ENCODE measurements at regions not wholly inside any gene's neighbourhood (a gene's known extent, or its start where the extent isn't known, plus 50 kb on each side); places are given as distances from the start of the nearest gene placed in this dataset.
A peak's percentile ranks its signal among the peaks of the same experiment; 100 is the strongest.

GRCh38 chr6:97717086-97717485, 434.1 kb upstream of the MMS22L start:
- H4K20me1 ChIP-seq (ENCODE audit: insufficient read depth, low read length) = no peaks in the 10 kb centered on the region
- no peaks in the 10 kb centered on the region for H3K36me3 ChIP-seq (replicated peaks; ENCODE audit: insufficient read depth, low read length)
- no peak overlapping the region for H3K9ac ChIP-seq (ENCODE audit: low read length)
- no peaks in the 10 kb centered on the region for H3K27me3 ChIP-seq (replicated peaks; ENCODE audit: insufficient read depth, low read length)
- no peak overlapping the region for H2AFZ ChIP-seq (ENCODE audit: low read length)
- no peak for DNase-seq
- no peaks in the 10 kb centered on the region for H3K79me2 ChIP-seq (ENCODE audit: low read length)
- no peak overlapping the region for H3K4me3 ChIP-seq (ENCODE audit: low read length)
- no peak overlapping the region for H3K4me2 ChIP-seq (ENCODE audit: low read depth, low read length)
- H3F3A ChIP-seq (ENCODE audit: insufficient read depth, low read length) = no peaks in the 10 kb centered on the region
- TF ChIP-seq EZH2phosphoT487 (IDR thresholded peaks at IDR 0.05; ENCODE audit: low read length) (no peak), CTCF (IDR thresholded peaks at IDR 0.05; ENCODE audit: low read length) (no peak), EZH2 (optimal IDR thresholded peaks at IDR 0.05; ENCODE audit: low read depth, low read length) (no peak)
- H3K9me2 ChIP-seq (replicated peaks; ENCODE audit: insufficient read depth, low read length) = no peaks in the 10 kb centered on the region
- no peak overlapping the region for H3K27ac ChIP-seq (ENCODE audit: low read length)
- H3K4me1 ChIP-seq (ENCODE audit: low read length) = no peaks in the 10 kb centered on the region
- no peaks in the 10 kb centered on the region for H3K9me3 ChIP-seq (replicated peaks; ENCODE audit: insufficient read depth, low read length)

GRCh38 chr6:97726378-97726777, 443.4 kb upstream of the MMS22L start:
- no peak for TF ChIP-seq EZH2phosphoT487 (IDR thresholded peaks at IDR 0.05; ENCODE audit: low read length)
- TF ChIP-seq EZH2 (optimal IDR thresholded peaks at IDR 0.05; ENCODE audit: low read depth, low read length) = no peak
- peak; percentile 16; the same call in 1 of the 2 replicates for TF ChIP-seq CTCF (IDR thresholded peaks at IDR 0.05; ENCODE audit: low read length)
- Histone ChIP-seq H3K9me3 (replicated peaks; ENCODE audit: insufficient read depth, low read length) (no peaks in the 10 kb centered on the region), H3K27ac (ENCODE audit: low read length) (no peak overlapping the region), H3K36me3 (replicated peaks; ENCODE audit: insufficient read depth, low read length) (no peaks in the 10 kb centered on the region), H3K27me3 (replicated peaks; ENCODE audit: insufficient read depth, low read length) (no peaks in the 10 kb centered on the region), H3K9ac (ENCODE audit: low read length) (no peak overlapping the region), H3K4me1 (ENCODE audit: low read length) (no peaks in the 10 kb centered on the region), H3K79me2 (ENCODE audit: low read length) (no peaks in the 10 kb centered on the region), H4K20me1 (ENCODE audit: insufficient read depth, low read length) (no peaks in the 10 kb centered on the region), H3F3A (ENCODE audit: insufficient read depth, low read length) (no peaks in the 10 kb centered on the region), H3K4me2 (ENCODE audit: low read depth, low read length) (no peak overlapping the region), H2AFZ (ENCODE audit: low read length) (no peak overlapping the region), H3K4me3 (ENCODE audit: low read length) (no peak overlapping the region), H3K9me2 (replicated peaks; ENCODE audit: insufficient read depth, low read length) (no peaks in the 10 kb centered on the region)
- no peak for DNase-seq

GRCh38 chr6:97732045-97732444, 449.0 kb upstream of the MMS22L start:
- no peak overlapping the region for H2AFZ ChIP-seq (ENCODE audit: low read length)
- H3K27me3 ChIP-seq (replicated peaks; ENCODE audit: insufficient read depth, low read length) = no peaks in the 10 kb centered on the region
- H3K27ac ChIP-seq (ENCODE audit: low read length) = no peak overlapping the region
- no peak overlapping the region for H3K4me3 ChIP-seq (ENCODE audit: low read length)
- no peak for DNase-seq
- H3K36me3 ChIP-seq (replicated peaks; ENCODE audit: insufficient read depth, low read length) = no peaks in the 10 kb centered on the region
- H3K9ac ChIP-seq (ENCODE audit: low read length) = no peak overlapping the region
- no peaks in the 10 kb centered on the region for H3F3A ChIP-seq (ENCODE audit: insufficient read depth, low read length)
- no peak overlapping the region for H3K4me2 ChIP-seq (ENCODE audit: low read depth, low read length)
- H3K4me1 ChIP-seq (ENCODE audit: low read length) = no peaks in the 10 kb centered on the region
- TF ChIP-seq EZH2phosphoT487 (IDR thresholded peaks at IDR 0.05; ENCODE audit: low read length) (no peak), EZH2 (optimal IDR thresholded peaks at IDR 0.05; ENCODE audit: low read depth, low read length) (no peak), CTCF (IDR thresholded peaks at IDR 0.05; ENCODE audit: low read length) (no peak)
- no peaks in the 10 kb centered on the region for H3K9me3 ChIP-seq (replicated peaks; ENCODE audit: insufficient read depth, low read length)
- no peaks in the 10 kb centered on the region for H3K9me2 ChIP-seq (replicated peaks; ENCODE audit: insufficient read depth, low read length)
- H3K79me2 ChIP-seq (ENCODE audit: low read length) = no peaks in the 10 kb centered on the region
- H4K20me1 ChIP-seq (ENCODE audit: insufficient read depth, low read length) = no peaks in the 10 kb centered on the region

All from MM.1S (cell line).